ENCODE measurements at regions not wholly inside any gene's neighbourhood (a gene's known extent, or its start where the extent isn't known, plus 50 kb on each side); places are given as distances from the start of the nearest gene placed in this dataset.

DNA sequence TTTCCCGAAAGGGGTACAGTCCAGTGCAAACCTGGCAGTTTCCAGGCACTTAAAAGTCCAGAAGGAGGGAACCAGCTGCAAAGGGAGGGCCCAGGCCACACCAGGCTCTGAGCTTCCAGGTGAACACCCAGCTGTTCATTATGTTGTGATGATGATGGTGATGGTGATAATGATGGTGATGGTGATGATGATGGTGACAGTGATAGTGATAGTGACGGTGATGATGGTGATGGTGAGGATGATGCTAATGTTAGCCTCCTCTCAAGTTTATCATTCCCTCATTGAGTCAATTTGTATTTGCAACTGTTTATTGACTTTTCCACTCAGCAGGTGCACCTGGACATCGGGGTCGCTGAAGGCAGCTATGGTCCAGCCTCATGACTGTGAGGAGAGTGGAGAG, 199.4 kb upstream of the ID2 start:
- TF ChIP-seq, protein P1, sequence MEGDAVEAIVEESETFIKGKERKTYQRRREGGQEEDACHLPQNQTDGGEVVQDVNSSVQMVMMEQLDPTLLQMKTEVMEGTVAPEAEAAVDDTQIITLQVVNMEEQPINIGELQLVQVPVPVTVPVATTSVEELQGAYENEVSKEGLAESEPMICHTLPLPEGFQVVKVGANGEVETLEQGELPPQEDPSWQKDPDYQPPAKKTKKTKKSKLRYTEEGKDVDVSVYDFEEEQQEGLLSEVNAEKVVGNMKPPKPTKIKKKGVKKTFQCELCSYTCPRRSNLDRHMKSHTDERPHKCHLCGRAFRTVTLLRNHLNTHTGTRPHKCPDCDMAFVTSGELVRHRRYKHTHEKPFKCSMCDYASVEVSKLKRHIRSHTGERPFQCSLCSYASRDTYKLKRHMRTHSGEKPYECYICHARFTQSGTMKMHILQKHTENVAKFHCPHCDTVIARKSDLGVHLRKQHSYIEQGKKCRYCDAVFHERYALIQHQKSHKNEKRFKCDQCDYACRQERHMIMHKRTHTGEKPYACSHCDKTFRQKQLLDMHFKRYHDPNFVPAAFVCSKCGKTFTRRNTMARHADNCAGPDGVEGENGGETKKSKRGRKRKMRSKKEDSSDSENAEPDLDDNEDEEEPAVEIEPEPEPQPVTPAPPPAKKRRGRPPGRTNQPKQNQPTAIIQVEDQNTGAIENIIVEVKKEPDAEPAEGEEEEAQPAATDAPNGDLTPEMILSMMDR (IDR thresholded peaks at IDR 0.05 in 4 of 5, conservative IDR thresholded peaks at IDR 0.05 in 1 of 5), result no peak
- TF ChIP-seq POLR2A (IDR thresholded peaks at IDR 0.05), result no peak
